GM19043 (cell line): ENCODE measurements at regions not wholly inside any gene's neighbourhood (a gene's known extent, or its start where the extent isn't known, plus 50 kb on each side); places are given as distances from the start of the nearest gene placed in this dataset.

Experiments
- ATAC-seq: cut with Tn5 transposase; IDR thresholded peaks from one replicate; pipeline ENCODE4 v1.9.1; 2021; ENCODE audit warnings: low read depth; ENCODE audit not compliant: unreplicated experiment

DNA sequence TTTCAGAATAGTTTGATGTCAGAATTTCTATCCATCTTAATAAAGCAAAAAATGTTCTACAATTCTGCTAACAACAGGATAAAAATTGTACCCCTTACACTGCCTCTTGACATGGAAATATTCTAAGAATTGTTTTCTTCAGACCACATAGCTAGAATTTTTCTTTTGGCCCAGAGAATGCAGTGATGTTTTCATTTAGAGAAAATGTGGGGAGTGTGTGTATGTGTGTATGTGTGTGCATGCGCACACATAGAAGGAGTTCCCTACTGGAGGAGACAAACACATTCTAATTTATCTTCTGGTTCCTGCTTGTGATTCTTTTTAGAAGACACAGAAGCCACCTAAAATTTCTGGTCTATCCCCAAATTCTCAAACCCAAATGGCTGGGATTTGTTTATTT, 1145.7 kb downstream of the VRK1 start:
- ATAC-seq = no peak

DNA sequence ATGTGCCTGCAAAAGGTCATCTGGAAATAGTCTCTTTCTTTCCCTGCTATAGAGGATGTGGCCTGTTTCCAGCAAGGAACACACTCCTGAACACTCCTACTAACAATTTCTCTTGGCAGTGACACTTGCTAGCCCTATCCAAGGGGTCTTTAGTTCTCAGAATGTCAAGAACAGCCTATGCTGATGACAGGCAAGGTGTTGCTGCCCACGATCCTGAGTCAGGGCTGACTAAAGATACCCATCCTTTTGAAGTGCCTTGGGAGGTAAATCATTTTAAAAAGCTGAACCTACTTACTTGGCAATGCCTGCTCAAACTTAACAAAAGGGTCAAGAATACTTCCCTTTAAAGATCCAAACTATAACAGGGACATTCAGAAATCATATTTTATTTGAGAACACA, 1146.4 kb downstream of the VRK1 start:
- ATAC-seq = no peak

DNA sequence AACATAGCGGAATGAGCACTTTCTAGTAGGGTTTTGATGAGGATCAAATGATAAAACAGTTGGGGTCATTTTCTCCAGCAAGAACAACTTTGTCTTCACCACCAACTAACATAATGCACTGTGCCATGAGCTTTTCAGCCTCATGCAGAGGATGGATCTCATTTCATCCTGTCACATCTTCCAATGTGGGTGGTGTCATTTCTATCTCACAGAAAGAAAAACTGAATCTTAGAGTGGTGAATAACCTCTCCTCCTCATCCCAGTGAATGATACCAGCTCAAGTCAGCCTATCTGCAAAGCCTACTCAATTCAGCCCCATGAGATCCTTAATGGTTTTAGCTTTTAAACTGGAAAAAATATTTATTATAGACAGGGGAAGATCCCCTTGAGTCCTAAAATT, 1147.2 kb downstream of the VRK1 start:
- ATAC-seq = no peak

DNA sequence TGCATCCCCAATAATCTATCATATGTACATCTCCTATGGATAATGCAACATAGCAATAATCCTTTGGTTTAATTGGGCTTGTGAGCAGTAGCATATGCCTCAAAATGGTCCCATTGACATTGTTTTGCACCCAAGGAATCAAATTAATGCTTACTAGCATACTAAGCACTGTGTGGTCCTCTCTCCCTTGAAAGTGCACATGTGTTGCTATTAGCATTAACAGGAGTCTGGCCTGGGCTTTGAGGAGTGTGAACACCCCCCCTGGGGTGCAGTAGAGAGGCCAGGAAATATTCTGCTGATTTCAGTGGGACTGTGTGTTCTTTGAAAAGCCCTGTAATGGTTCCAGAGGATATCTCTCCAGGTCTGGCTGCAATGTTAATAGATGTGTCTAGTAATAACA, 1148.4 kb downstream of the VRK1 start:
- ATAC-seq = no peak

DNA sequence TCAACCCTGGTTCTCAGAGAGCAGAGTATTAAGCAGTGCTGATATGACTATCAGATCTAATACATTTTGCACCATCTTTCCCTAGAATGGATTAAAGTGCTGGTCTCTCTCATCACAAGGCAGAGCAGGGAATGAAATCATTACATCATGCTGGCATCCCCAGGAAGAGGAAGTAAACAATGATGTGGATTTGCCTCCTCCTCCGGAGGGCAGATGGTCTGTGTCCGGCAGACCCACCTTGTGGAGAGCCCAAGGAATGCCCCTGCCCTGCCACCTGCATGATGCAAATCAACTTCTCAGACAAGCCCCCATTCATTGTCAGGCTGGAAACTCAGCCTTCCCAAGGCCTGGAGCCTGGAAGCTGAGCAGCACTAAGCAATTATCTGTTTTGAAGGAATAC, 1149.1 kb downstream of the VRK1 start:
- ATAC-seq = no peak

DNA sequence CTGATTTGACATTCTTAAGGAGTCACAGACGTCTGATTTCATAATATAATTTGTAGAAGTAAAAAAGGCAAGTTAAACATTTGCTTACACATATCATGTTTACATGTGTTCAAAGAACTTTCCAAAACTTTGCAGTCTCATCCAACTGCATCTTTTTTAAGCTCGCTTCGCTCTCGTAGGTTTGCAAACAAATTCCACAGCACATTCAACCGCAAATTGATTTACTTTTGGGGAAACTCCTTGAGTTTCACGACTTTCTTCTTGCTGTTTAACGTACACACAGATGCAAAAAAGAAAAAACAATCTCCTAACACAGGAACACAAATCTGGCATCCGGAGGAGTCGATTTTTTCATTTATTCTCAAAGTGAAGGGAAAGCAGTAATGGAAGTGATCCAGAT, 1149.5 kb downstream of the VRK1 start:
- no peak for ATAC-seq

DNA sequence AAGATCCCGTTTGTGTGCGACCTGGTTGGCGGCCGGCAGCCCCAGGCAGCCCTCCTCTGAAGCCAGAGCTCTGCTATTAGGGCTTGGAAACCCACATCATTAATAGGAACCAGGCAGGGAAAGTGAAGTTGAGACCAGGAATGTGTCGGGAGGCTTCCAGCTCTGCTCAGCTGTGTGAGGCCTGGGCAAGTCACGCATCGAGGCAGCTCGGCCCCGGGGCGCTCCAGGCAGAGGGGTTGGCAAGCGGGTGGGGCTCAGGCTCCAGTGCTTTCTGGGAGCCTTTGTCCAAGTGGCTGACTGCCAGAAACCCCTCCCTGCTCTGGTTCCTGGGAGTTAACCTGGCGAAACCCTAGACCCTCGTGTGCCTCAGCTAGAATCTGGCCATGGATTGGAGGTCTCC, 1151.7 kb downstream of the VRK1 start:
- no peak for ATAC-seq

DNA sequence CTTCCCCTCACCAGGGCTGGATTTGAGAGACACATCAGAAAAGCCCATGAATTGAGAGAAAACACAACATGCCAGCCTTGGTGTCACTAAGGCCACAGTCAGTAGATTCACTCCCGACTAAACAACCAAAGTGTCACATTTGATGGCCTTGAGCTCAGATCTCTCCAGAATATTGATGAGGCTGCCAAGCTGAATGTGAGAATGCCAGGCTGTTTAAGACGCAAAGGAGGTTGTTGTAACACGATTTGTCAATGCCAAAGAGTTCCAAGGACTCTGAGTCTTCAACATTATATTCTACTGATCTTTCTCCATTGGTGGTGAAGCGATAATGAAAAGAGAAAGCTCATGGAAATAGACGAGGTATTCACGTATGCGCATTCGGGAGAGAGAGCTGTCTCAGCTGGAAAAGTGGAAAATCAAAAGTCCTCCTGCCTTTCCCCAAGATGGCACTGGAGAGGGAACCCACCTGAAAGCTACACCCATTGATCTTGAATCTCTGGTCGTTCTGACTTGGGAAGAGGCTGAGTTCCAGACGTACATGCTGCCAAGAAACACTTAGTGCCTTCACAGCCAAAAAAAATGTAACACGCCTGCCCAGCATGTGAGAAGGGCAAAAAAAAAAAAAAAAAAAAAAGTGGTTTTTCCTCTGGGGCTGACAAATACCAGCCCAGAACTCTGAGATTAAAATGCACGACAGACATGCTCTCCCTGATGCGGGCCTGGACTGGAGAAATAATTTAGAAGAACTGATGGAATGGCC, 1159.6 kb downstream of the VRK1 start:
- no peak for ATAC-seq

DNA sequence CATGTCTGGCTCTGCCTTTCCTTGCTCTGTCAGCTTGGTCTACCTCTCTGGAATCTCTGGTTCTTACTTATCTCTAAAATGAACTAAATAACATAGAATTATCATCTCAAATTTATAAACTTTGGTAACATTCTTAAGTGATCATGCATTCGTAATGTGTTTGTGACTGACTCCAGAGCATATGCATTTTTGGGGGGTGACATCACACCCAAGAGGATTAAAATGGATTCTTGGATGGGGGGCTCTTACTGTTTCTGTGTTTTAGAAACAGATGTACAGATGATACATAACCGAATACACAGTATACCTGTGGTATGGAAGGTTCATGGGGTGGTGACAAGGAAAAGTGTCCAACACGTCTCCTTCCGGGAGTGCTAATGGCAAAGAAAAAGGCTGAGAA, 1162.1 kb downstream of the VRK1 start:
- ATAC-seq = no peak

DNA sequence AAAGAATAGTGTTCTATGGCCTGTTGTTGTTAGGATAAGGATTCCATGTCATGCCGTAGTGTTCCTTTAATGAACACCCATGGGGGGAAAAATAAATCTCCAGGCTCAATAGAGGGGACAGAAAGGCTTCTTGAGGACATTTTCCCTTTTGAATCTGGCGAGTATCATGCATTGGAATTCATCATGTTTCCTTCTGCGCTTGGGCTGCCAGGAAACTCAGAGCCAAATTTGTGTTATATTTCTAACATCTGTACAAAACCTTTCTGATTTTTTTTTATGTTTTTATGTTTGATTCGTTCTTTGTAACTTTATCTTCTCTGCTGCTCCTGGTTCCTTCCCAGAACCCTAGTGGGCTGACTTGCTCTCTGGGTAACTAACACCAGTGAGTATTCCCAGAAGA, 1163.3 kb downstream of the VRK1 start:
- no peak for ATAC-seq

DNA sequence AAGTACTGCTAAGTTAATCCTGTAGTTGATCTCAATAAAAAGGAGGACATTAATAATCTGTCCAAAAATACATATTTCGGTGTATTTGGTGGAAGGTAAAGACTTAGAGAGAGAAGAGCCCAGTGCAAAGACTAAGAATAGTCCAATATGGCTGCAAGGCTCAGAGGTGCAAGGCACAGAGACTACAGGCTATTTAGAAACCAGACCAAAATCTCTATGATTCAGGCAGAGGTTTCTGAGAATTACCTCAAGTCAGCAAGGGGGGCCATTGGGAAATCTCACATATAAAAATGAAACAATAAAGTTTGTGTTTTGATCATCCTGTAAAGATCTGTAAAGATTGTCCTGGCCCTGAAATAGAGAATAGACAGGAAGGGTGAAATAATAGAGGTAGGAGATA, 1173.0 kb downstream of the VRK1 start:
- ATAC-seq = no peak

DNA sequence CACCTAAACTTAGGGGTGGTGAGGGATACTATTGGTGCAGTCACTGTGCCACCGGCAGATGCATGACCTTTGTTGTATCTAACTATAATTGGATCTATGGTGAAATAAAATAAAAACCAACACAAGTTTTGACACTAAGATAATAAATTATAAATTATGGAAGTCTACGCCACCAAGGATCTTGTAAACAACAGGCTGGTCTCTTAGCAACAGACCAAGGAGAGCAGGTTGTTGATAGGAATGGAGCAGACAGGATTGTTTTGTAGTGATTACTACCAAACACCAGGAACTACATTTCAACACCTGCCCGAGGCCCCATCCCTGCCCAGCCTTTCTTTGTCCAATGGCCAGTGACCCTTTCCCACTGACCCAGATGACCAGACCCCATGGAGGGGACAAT, 1178.0 kb downstream of the VRK1 start:
- no peak for ATAC-seq

DNA sequence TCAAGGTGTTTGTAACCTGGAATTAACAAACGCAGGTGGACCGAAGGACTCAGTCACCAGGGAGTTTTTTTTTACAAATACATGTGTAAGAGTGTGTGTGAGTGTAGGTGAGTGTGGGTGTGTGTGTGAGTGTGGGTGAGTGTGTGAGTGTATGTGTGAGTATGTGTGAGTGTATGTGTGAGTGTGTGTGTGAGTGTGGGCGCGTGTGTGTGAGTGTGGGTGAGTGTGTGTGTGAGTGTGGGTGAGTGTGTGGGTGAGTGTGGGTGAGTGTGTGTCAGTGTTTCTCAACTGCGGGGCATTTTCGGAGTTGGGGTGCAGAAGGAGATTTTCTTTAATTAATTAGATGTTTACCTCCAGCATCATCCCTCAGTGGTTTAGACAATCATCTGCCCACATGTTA, 1178.8 kb downstream of the VRK1 start:
- no peak for ATAC-seq

DNA sequence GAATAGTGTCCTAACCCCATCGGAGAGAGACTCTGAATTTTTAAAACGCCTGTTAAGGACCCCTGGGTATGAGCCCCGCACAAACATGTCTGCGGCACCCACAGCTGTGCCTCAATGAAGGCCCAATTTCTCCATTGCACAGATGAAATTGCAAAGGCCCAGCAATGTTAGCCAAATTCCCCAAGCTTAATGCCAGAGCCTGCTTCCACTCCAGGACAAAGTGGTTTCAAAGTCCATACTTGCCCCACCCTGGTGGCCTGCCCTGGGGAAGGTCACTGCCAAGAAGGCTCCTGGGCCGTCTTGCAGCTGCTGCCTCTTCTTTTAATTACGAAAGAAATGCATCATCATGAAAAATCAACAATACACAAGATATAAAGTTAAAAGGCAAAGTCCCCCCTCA, 1179.7 kb downstream of the VRK1 start:
- ATAC-seq = no peak

DNA sequence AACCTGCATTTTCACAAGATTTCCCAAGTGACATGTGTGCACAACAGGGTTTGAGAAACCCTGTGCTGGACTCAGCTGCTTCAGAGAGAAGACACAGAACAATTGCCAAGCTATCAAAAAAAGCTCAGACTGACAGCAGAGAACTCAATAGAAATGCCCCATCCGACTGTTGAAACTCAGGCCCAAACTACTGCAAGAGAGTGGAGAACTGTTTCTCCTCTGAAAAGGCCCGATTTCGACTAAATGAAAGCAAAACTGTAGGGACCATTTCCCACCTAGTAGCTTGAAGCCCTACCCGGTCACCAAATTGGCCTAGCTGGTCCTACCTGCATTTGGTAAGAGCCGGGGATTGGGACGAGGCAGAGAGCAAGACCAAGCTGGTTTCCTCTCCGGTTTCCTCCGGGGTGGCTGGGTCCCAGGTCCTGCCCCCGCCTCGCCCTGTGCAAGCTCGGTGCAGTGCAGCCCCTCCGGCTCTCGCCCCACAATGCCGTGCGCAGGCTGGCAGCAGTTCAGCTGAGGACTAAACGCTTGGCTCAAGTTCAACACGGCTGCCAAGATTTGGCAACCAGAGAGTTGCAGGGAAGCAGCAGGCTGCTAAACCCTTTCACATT, 1180.6 kb downstream of the VRK1 start:
- ATAC-seq = no peak

DNA sequence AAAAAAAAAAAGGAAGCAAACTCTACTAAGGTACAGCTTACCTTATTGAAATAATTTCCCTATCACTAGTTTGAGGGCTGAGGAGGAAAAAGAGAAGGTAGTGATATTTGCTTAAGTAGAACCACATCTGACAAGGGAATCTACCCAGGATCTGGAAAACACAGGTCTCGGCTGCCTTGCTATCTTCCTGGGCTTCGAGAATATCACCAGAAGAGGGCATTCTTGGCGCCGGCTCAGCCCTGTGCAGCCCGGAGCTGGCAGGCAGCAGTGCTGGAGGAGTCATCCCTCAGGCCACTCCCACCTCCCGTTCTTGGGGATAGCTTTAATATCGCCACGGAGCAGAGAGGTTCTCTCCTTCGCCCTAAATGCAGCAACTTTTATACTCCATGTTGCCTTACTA, 1181.2 kb downstream of the VRK1 start:
- ATAC-seq = no peak

DNA sequence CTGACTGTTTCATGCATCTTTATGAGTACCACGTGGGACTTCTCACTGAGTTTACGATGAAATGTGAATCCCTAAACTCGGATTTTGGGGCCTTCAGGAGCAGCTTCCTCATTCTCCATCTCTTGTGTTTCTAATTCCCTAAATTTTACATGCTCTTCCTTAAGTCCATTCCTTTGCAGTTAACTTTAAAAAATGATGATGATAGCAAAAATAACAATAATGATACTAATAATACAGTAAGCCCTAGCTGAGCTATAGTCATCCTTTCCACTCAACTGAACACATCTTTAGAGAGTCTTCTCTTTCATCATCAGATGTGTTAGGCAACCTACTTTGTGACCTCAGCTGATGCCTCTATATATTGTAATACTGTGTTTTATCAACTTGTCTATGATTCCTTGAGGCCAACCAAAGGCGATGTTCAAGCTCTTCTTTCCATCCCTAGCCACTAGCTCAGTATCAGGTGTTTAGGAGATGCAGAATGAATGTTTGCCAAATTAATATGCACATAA, 1196.4 kb downstream of the VRK1 start:
- ATAC-seq = no peak

DNA sequence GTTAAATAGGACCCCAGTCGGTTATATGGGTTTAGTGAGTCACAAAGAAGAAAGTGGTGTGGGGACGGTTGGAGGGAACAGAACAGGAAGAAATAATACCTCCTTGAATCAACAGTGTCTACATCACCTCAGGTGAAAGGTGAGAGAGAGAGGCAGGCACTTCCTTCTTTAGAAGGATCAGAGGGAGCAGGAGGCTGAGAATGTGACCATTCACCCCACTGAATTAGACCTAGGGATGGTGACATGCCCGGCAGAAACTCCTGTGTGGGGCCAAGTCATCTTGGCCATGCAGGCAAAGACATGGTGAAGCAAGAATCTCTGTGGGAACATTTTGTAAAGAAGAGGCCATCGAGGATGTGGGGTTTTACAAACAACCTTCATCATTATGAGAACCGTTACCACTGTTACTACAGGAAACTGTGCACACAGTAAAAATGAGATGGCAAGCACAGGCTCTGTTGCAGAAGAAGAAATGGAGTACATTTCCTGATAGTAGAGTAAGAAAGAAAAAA, 1196.9 kb downstream of the VRK1 start:
- ATAC-seq = no peak

DNA sequence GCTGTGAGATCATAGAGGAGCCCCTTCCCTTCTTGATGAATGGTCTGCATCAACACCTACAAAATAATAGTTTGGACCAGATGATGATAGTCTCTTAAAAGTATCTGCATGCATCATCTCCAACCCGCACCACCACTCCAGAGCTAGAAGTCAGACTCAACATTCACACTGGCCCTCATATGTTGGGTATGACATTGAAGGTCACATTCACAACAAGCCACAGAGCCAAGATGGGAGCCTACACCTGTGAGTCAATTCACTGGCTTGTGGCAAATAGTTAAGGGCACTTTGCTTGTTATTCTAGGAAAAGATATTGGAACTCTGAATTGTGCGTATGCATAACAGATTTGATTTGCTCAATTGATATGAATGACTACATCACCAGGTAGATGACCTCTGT, 1197.9 kb downstream of the VRK1 start:
- ATAC-seq = no peak

DNA sequence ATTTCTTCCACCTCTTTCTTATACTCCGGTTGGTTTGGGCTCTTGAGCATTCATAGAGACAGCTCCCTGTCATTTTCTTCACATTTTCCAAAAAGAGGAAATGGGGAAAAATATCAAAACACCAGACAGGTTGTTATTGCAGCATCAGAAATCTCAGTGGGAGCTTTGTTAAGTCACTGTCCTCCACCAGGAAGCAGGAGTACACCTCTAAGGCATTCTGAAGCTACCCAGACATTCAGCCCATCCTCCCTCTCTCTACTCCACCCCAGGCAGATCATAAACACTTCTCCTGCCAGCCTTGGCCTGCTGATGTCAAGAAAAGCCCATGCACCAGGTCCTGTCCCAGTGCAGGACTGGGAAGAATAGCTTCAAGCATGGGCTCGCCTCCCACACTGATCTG, 1198.3 kb downstream of the VRK1 start:
- no peak for ATAC-seq

DNA sequence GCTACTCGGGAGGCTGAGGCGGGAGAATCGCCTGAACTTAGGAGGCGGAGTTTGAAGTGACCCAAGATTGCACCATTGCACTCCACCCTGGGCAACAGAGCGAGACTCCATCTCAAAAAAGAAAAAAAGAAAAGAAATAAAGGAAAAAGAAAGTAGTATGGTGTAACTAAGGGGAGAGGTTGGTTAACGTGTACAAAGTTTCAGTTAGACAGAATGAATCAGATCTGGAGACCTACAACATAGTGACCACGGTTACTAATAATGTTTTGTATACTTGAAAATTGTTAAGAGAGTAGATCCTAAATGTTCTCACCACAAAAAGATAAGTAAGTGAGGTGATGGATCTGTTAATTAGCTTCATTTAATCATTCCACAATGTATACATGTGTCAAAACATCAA, 1208.8 kb downstream of the VRK1 start:
- ATAC-seq = no peak
